IMR-90 (cell line): ENCODE measurements at regions not wholly inside any gene's neighbourhood (a gene's known extent, or its start where the extent isn't known, plus 50 kb on each side); places are given as distances from the start of the nearest gene placed in this dataset.

Experiments
- ATAC-seq: fragments of 200-7000 bp; cut with Tn5 transposase; 2 replicates; pipeline ENCODE4 v1.9.1; 2020; ENCODE audit warnings: low read depth, mild to moderate bottlenecking, moderate library complexity
- BruUV-seq: library from RNA; stranded (reverse); fragments of 400-500 nt; replicated peaks from 2 replicates; lab custom pipeline; 2021; lab: Mats Ljungman, UMichigan
- CTCF ChIA-PET: fragments of 300-600 bp; formaldehyde crosslinking; extraction: SDS; loops from one replicate; lab custom pipeline; 2021; ENCODE audit warnings: antibody characterized with exemption; lab: Yijun Ruan, JAX
- POLR2A ChIA-PET: fragments of 300-600 bp; sonication (Branson Sonifier 250); formaldehyde crosslinking; loops from one replicate; lab custom pipeline; 2022; ENCODE audit warnings: antibody characterized with exemption; ENCODE audit not compliant: unreplicated experiment; lab: Charles Lee
- DNase-seq: peaks from one replicate; pipeline ENCODE4 v3.0.0; 2013
- H2AFZ ChIP-seq: replicated peaks from 2 replicates; pipeline ENCODE3; 2013; ENCODE audit warnings: low read length, mild to moderate bottlenecking; ENCODE audit not compliant: poor library complexity
- H2AK5ac ChIP-seq: 2 replicates; pipeline ENCODE4 v1.6.1; 2013; ENCODE audit warnings: low read depth, low read length, inconsistent platforms
- H2AK9ac ChIP-seq: replicated peaks from 2 replicates; pipeline ENCODE3; 2013; ENCODE audit warnings: mild to moderate bottlenecking, low read depth, low read length, moderate library complexity; ENCODE audit not compliant: poor library complexity
- H2BK120ac ChIP-seq: 2 replicates; pipeline ENCODE4 v1.6.1; 2013; ENCODE audit warnings: low read depth, low read length, inconsistent platforms
- H2BK15ac ChIP-seq: 3 replicates; pipeline ENCODE4 v1.6.1; 2013; ENCODE audit warnings: low read depth, low read length, inconsistent platforms
- H2BK20ac ChIP-seq: 2 replicates; pipeline ENCODE4 v1.6.1; 2013; ENCODE audit warnings: low read depth, mild to moderate bottlenecking, inconsistent platforms, low read length, moderate library complexity
- H2BK5ac ChIP-seq: 2 replicates; pipeline ENCODE4 v1.6.1; 2013; ENCODE audit warnings: mild to moderate bottlenecking, low read depth, low read length, inconsistent platforms; ENCODE audit not compliant: poor library complexity, severe bottlenecking
- H3K14ac ChIP-seq: replicated peaks from 2 replicates; pipeline ENCODE4 v1.6.1; 2013; ENCODE audit warnings: low read depth, low read length, inconsistent platforms
- H3K18ac ChIP-seq: 2 replicates; pipeline ENCODE4 v1.6.1; 2013; ENCODE audit warnings: low read depth, low read length, control low read depth
- H3K23ac ChIP-seq: 2 replicates; pipeline ENCODE4 v1.6.1; 2013; ENCODE audit warnings: low read depth, low read length, inconsistent platforms
- H3K27ac ChIP-seq: 2 replicates; pipeline ENCODE4 v1.5.1; 2013; ENCODE audit warnings: mild to moderate bottlenecking, control low read depth, low read length; ENCODE audit not compliant: insufficient read depth
- H3K27me3 ChIP-seq: 2 replicates; pipeline ENCODE4 v1.6.1; 2013; ENCODE audit warnings: low read length; ENCODE audit not compliant: control insufficient read depth, insufficient read depth
- H3K36me3 ChIP-seq: 2 replicates; pipeline ENCODE4 v1.6.1; 2013; ENCODE audit warnings: low read length, mixed read lengths; ENCODE audit not compliant: control insufficient read depth, insufficient read depth
- H3K4ac ChIP-seq: 2 replicates; pipeline ENCODE4 v1.6.1; 2013; ENCODE audit warnings: low read depth, low read length, inconsistent platforms
- H3K4me1 ChIP-seq: 2 replicates; pipeline ENCODE4 v1.6.1; 2013; ENCODE audit warnings: low read length, mixed read lengths; ENCODE audit not compliant: control insufficient read depth, insufficient read depth
- H3K4me2 ChIP-seq: 2 replicates; pipeline ENCODE4 v1.6.1; 2013; ENCODE audit warnings: low read depth, mild to moderate bottlenecking, control low read depth, low read length, moderate library complexity
- H3K4me3 ChIP-seq: 2 replicates; pipeline ENCODE4 v1.5.1; 2013; ENCODE audit warnings: low read depth, mild to moderate bottlenecking, control low read depth, low read length, moderate library complexity; ENCODE audit not compliant: insufficient read depth
- H3K56ac ChIP-seq: 2 replicates; pipeline ENCODE4 v1.6.1; 2013; ENCODE audit warnings: low read length, inconsistent platforms; ENCODE audit not compliant: insufficient read depth; ENCODE audit errors: extremely low read depth
- H3K79me1 ChIP-seq, 2 experiments: 2 replicates each; pipeline ENCODE4 v1.6.1; 2013; ENCODE audit warnings: low read length in 2 of 2, inconsistent platforms in 1 of 2, low read depth in 1 of 2
- H3K9ac ChIP-seq: 2 replicates; pipeline ENCODE4 v1.6.1; 2013; ENCODE audit warnings: low read depth, low read length, control low read depth
- H3K9me1 ChIP-seq: 2 replicates; pipeline ENCODE4 v1.6.1; 2013; ENCODE audit warnings: low read length, inconsistent platforms; ENCODE audit not compliant: insufficient read depth
- H3K9me3 ChIP-seq: 2 replicates; pipeline ENCODE4 v1.6.1; 2013; ENCODE audit warnings: low read length; ENCODE audit not compliant: control insufficient read depth, insufficient read depth
- H4K20me1 ChIP-seq: 2 replicates; pipeline ENCODE4 v1.6.1; 2013; ENCODE audit warnings: low read length, inconsistent platforms; ENCODE audit not compliant: insufficient read depth
- H4K5ac ChIP-seq: 2 replicates; pipeline ENCODE4 v1.6.1; 2013; ENCODE audit warnings: mild to moderate bottlenecking, low read depth, low read length, control low read depth
- H4K8ac ChIP-seq, 2 experiments: 2 replicates each; pipeline ENCODE4 v1.6.1; 2013; ENCODE audit warnings: low read depth in 2 of 2, low read length in 2 of 2, control low read depth in 1 of 2, inconsistent platforms in 1 of 2
- H4K91ac ChIP-seq: 2 replicates; pipeline ENCODE4 v1.6.1; 2013; ENCODE audit warnings: low read depth, low read length, inconsistent platforms; ENCODE audit not compliant: insufficient read depth
- BHLHE40 ChIP-seq: fragments of 150-350 bp; IDR thresholded peaks from 2 replicates; pipeline ENCODE4 v1.6.1; 2016; ENCODE audit warnings: mild to moderate bottlenecking, low read depth, low read length
- FOS ChIP-seq: fragments of 150-350 bp; IDR thresholded peaks from 2 replicates; pipeline ENCODE4 v1.6.1; 2016; ENCODE audit warnings: low read depth, low read length
- MXI1 ChIP-seq: IDR thresholded peaks from 2 replicates; pipeline ENCODE4 v1.6.1; 2012; ENCODE audit warnings: low read depth, mild to moderate bottlenecking, low read length, moderate library complexity, borderline replicate concordance
- RAD21 ChIP-seq: IDR thresholded peaks from 2 replicates; pipeline ENCODE4 v1.6.1; 2012; ENCODE audit warnings: low read length, improper control_type of control experiment
- RCOR1 ChIP-seq: IDR thresholded peaks from 2 replicates; pipeline ENCODE4 v1.6.1; 2012; ENCODE audit warnings: mild to moderate bottlenecking, low read length, improper control_type of control experiment; ENCODE audit not compliant: insufficient replicate concordance
- RFX5 ChIP-seq: IDR thresholded peaks from 2 replicates; pipeline ENCODE4 v1.8.0; 2012; ENCODE audit warnings: low read depth, mild to moderate bottlenecking, low read length, moderate library complexity
- WGBS, 2 experiments: methylation state at CpG; one replicate each; pipeline versions ENCODE4 v1.1.5 to v1.1.7; 2013; ENCODE audit warnings: missing lambda C conversion rate in 2 of 2; ENCODE audit not compliant: insufficient read length in 1 of 2; ENCODE audit errors: extremely low coverage in 2 of 2; 5-methylcytosine and 5-hydroxymethylcytosine counted together
- dilution Hi-C: fragments of 300-500 bp; cut with HindIII; formaldehyde crosslinking; loops from one replicate; pipeline ENCODE4 v1.14.3; 2018; ENCODE audit warnings: low sequenced_read_pairs; ENCODE audit not compliant: unreplicated experiment
- in situ Hi-C: fragments of 300-500 bp; cut with MboI; formaldehyde crosslinking; loops from 3 replicates; pipeline ENCODE4 v1.14.3; 2019; ENCODE audit warnings: low sequenced_read_pairs, inconsistent platforms, mixed read lengths
- intact Hi-C: fragments of 100-400 bp; cut with micrococcal nuclease; formaldehyde crosslinking; loops from 2 replicates; pipeline ENCODE4 v1.10.0; 2022

GRCh38 chr13:40048551-40048950 lies 393.1 kb downstream of the COG6 start:
- Histone ChIP-seq H3K9ac (no peak overlapping the region), H4K5ac (no peak overlapping the region), H3K79me1 (no peaks in the 10 kb centered on the region), H3K4me1 (no peaks in the 10 kb centered on the region), H2AFZ (no peak overlapping the region), H3K27ac (no peak overlapping the region), H2BK5ac (no peak overlapping the region), H3K23ac (no peak overlapping the region), H3K36me3 (no peaks in the 10 kb centered on the region), H4K8ac (no peak overlapping the region), H3K56ac (no peak overlapping the region), H3K9me3 (no peaks in the 10 kb centered on the region), H2AK9ac (no peak overlapping the region), H3K4me2 (no peak overlapping the region), H4K20me1 (no peaks in the 10 kb centered on the region), H3K9me1 (no peaks in the 10 kb centered on the region), H4K91ac (no peak overlapping the region), H3K27me3 (no peaks in the 10 kb centered on the region), H3K18ac (no peak overlapping the region), H3K4me3 (no peak overlapping the region), H3K14ac (no peak overlapping the region), H2BK120ac (no peak overlapping the region), H2BK20ac (no peak overlapping the region), H3K4ac (no peak overlapping the region), H2AK5ac (no peak overlapping the region), H2BK15ac (no peak overlapping the region)
- in situ Hi-C loops, result no loop called here
- dilution Hi-C loops, result no loop called here
- POLR2A ChIA-PET, result no interaction called here
- no TSS peak for BruUV-seq
- intact Hi-C loops, result no loop called here
- CTCF ChIA-PET, result no interaction called here
- WGBS, 2 experiments, result 67% methylated on average over 1 of the region's 5 CpGs; no CpG with 5 or more reads in 1 of the 2 experiments
- no peak for ATAC-seq
- DNase-seq, result no peak
- TF ChIP-seq FOS, result no peak
- TF ChIP-seq BHLHE40, result no peak
- no peak for TF ChIP-seq MXI1
- TF ChIP-seq RCOR1, result no peak
- TF ChIP-seq RAD21, result no peak
- TF ChIP-seq RFX5, result no peak
